ENCODE measurements at regions not wholly inside any gene's neighbourhood (a gene's known extent, or its start where the extent isn't known, plus 50 kb on each side); places are given as distances from the start of the nearest gene placed in this dataset.
A peak's percentile ranks its signal among the peaks of the same experiment; 100 is the strongest.

DNA sequence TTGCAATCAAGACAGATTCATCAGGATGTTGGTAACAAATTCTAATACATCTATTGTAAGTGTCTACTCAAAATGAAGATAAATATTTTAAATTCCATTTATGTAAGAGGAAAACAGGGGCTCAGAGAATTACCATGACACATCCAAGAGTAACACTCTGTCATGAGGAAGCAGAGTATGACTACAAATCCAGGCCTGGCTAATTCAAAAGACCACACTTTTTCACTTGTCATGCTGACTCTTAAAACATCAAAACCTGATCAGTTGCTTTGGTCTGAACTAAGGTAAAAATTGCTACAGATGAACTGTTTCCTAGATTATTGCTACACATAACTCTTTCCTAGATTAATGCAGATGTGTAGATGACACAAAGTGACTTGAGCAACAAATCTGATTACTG, 880.6 kb downstream of the TSN start:
- in situ Hi-C loops (cut with HindIII; ENCODE audit: low pct_unique_long_range_greater_than_20kb, low sequenced_read_pairs), result no loop called here
- TF ChIP-seq JUND (IDR thresholded peaks at IDR 0.05; ENCODE audit: low read depth), result no peak
- DNase-seq (ENCODE audit: low read depth in 1 of 2, low spot score in 1 of 2), result no peak

GRCh38 chr2:122639176-122639575, 883.7 kb downstream of the TSN start:
- TF ChIP-seq JUND (IDR thresholded peaks at IDR 0.05; ENCODE audit: low read depth), result no peak

GRCh38 chr2:122639711-122640110, 884.3 kb downstream of the TSN start:
- no peak for TF ChIP-seq JUND (IDR thresholded peaks at IDR 0.05; ENCODE audit: low read depth)
- DNase-seq (ENCODE audit: low read depth in 1 of 2, low spot score in 1 of 2), result peak; percentile 3 to 58
- in situ Hi-C loops (cut with HindIII; ENCODE audit: low pct_unique_long_range_greater_than_20kb, low sequenced_read_pairs), result no loop called here

More at GRCh38 chr2:122639176-122639575, 883.7 kb downstream of the TSN start:
- in situ Hi-C loops (cut with HindIII; ENCODE audit: low pct_unique_long_range_greater_than_20kb, low sequenced_read_pairs), result no loop called here
- no peak for DNase-seq (ENCODE audit: low read depth in 1 of 2, low spot score in 1 of 2)

GRCh38 chr2:122643725-122644329, 888.4 kb downstream of the TSN start:
- no peak for TF ChIP-seq JUND (IDR thresholded peaks at IDR 0.05; ENCODE audit: low read depth)
- peak in 1 of 2 experiments; percentile 58 for DNase-seq (ENCODE audit: low read depth in 1 of 2, low spot score in 1 of 2)
- in situ Hi-C loops (cut with HindIII; ENCODE audit: low pct_unique_long_range_greater_than_20kb, low sequenced_read_pairs), result no loop called here

- no peak for DNase-seq (ENCODE audit: low read depth in 1 of 2, low spot score in 1 of 2)
- no peak for TF ChIP-seq JUND (IDR thresholded peaks at IDR 0.05; ENCODE audit: low read depth)
- in situ Hi-C loops (cut with HindIII; ENCODE audit: low pct_unique_long_range_greater_than_20kb, low sequenced_read_pairs), result no loop called here
Observed at GRCh38 chr2:122651236-122651635, 895.8 kb downstream of the TSN start.

DNA sequence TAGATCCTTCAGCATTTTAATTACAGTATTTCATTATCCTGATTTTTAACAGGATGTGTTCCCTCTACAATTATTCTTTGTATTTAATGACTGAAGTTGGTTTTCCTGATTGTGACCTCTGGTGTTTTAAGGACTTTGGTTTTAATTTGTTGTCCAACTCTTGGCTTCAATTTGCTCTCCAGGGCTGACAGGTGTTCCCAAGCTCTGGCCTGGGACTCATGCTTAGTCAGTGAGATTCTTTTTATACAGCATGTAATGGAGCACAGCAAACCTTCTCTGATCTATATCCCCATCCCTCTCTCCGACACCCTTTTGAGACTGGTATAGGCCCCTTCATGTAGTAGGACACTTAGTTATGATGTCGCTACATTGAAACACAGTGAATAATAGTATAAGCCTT, 896.3 kb downstream of the TSN start:
- TF ChIP-seq JUND (IDR thresholded peaks at IDR 0.05; ENCODE audit: low read depth), result no peak
- DNase-seq (ENCODE audit: low read depth in 1 of 2, low spot score in 1 of 2), result no peak
- in situ Hi-C loops (cut with HindIII; ENCODE audit: low pct_unique_long_range_greater_than_20kb, low sequenced_read_pairs), result no loop called here

DNA sequence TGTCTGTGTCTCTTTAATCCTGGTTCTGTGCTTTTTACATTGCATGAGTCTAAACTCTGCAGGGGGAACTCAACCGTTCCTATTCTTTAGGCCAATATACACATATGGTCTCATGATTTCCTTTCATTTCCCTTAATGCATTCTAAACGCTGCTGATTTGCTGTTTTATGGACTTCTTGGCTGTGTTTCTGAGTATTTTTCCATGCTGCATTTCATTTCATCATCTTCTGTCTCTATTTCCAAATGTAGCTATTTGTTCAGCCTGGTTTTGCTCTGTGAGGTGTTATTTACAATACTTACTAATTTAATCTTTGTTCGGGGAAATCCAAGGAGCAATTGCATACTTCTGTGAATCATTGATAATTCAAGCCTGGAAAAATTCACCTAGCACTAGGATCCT, 897.2 kb downstream of the TSN start:
- TF ChIP-seq JUND (IDR thresholded peaks at IDR 0.05; ENCODE audit: low read depth), result no peak
- in situ Hi-C loops (cut with HindIII; ENCODE audit: low pct_unique_long_range_greater_than_20kb, low sequenced_read_pairs), result no loop called here
- no peak for DNase-seq (ENCODE audit: low read depth in 1 of 2, low spot score in 1 of 2)

GRCh38 chr2:122656403-122656802, 901.0 kb downstream of the TSN start:
- in situ Hi-C loops (cut with HindIII; ENCODE audit: low pct_unique_long_range_greater_than_20kb, low sequenced_read_pairs), result no loop called here
- DNase-seq (ENCODE audit: low read depth in 1 of 2, low spot score in 1 of 2), result no peak

GRCh38 chr2:122660786-122661634, 905.6 kb downstream of the TSN start:
- no peak for TF ChIP-seq JUND (IDR thresholded peaks at IDR 0.05; ENCODE audit: low read depth)
- in situ Hi-C loops (cut with HindIII; ENCODE audit: low pct_unique_long_range_greater_than_20kb, low sequenced_read_pairs), result no loop called here
- no peak for DNase-seq (ENCODE audit: low read depth in 1 of 2, low spot score in 1 of 2)

More at GRCh38 chr2:122656403-122656802, 901.0 kb downstream of the TSN start:
- TF ChIP-seq JUND (IDR thresholded peaks at IDR 0.05; ENCODE audit: low read depth), result no peak

DNA sequence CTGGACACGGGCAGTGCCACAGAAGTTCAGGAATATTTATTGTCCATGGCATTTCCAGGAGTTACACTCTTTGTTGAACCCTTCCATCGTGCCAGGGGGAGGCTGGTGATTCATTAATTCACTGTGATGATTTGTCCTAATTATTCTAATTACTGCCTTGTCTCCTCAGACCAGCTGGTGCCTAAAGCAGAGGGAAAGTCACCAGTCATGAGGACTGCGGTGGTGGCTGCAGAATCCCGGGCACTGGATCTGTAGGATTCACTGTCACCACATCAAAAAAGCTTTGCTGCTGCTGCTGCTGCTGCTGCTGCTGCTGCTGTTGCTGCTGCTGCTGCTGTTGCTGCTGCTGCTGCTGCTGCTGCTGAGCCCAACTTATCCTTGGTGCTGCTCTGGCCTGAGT, 908.2 kb downstream of the TSN start:
- in situ Hi-C loops (cut with HindIII; ENCODE audit: low pct_unique_long_range_greater_than_20kb, low sequenced_read_pairs), result no loop called here
- no peak for TF ChIP-seq JUND (IDR thresholded peaks at IDR 0.05; ENCODE audit: low read depth)
- DNase-seq (ENCODE audit: low read depth in 1 of 2, low spot score in 1 of 2), result no peak

GRCh38 chr2:122669627-122670026, 914.2 kb downstream of the TSN start:
- no peak for DNase-seq (ENCODE audit: low read depth in 1 of 2, low spot score in 1 of 2)
- in situ Hi-C loops (cut with HindIII; ENCODE audit: low pct_unique_long_range_greater_than_20kb, low sequenced_read_pairs), result no loop called here
- TF ChIP-seq JUND (IDR thresholded peaks at IDR 0.05; ENCODE audit: low read depth), result no peak

GRCh38 chr2:122670897-122671296, 915.4 kb downstream of the TSN start:
- DNase-seq (ENCODE audit: low read depth in 1 of 2, low spot score in 1 of 2), result no peak
- in situ Hi-C loops (cut with HindIII; ENCODE audit: low pct_unique_long_range_greater_than_20kb, low sequenced_read_pairs), result no loop called here
- no peak for TF ChIP-seq JUND (IDR thresholded peaks at IDR 0.05; ENCODE audit: low read depth)

- no peak for TF ChIP-seq JUND (IDR thresholded peaks at IDR 0.05; ENCODE audit: low read depth)
- in situ Hi-C loops (cut with HindIII; ENCODE audit: low pct_unique_long_range_greater_than_20kb, low sequenced_read_pairs), result no loop called here
- DNase-seq (ENCODE audit: low read depth in 1 of 2, low spot score in 1 of 2), result no peak
Observed at GRCh38 chr2:122680662-122681061, 925.2 kb downstream of the TSN start.

Data from T47D (cell line).